WTC11 (cell line): ENCODE measurements at regions not wholly inside any gene's neighbourhood (a gene's known extent, or its start where the extent isn't known, plus 50 kb on each side); places are given as distances from the start of the nearest gene placed in this dataset.

Experiments
- CBFB ChIP-seq: sonication (generic); formaldehyde crosslinking; IDR thresholded peaks from 2 replicates; pipeline ENCODE4 v1.8.1; 2022; ENCODE audit warnings: mild to moderate bottlenecking, low read depth, missing genetic modification reagents
- USF2 ChIP-seq: sonication (generic); formaldehyde crosslinking; IDR thresholded peaks from 2 replicates; pipeline ENCODE4 v1.8.1; 2023; ENCODE audit warnings: mild to moderate bottlenecking, missing genetic modification reagents, moderate library complexity

GRCh38 chr6:164916087-164916486, 393.3 kb downstream of the C6orf118 start:
- TF ChIP-seq USF2 (no peak), CBFB (CRISPR knock-in tag) (no peak)
